Activated CD8-positive, alpha-beta memory T cell treated with anti-CD3 and anti-CD28 coated beads for 1 hour (primary cell): ENCODE measurements at regions not wholly inside any gene's neighbourhood (a gene's known extent, or its start where the extent isn't known, plus 50 kb on each side); places are given as distances from the start of the nearest gene placed in this dataset.

Experiments
- DNase-seq, 2 donors: peaks; one replicate each; pipeline ENCODE4 v3.0.0-alpha.2; 2020; ENCODE audit warnings: low read depth in 1 of 2; ENCODE audit errors: extremely low read depth in 1 of 2

GRCh38 chr18:30113454-30113853 lies 929.1 kb downstream of the DSC3 start:
- DNase-seq = no peak

GRCh38 chr18:30106356-30106755 lies 936.2 kb downstream of the DSC3 start:
- DNase-seq = no peak

- no peak for DNase-seq
Observed at GRCh38 chr18:30103881-30104280, 938.7 kb downstream of the DSC3 start.

- no peak for DNase-seq
Observed at GRCh38 chr18:30096796-30097195, 945.7 kb downstream of the DSC3 start.

GRCh38 chr18:30094556-30094955 lies 948.0 kb downstream of the DSC3 start:
- DNase-seq = no peak

GRCh38 chr18:30093376-30093775 lies 949.2 kb downstream of the DSC3 start:
- no peak for DNase-seq

GRCh38 chr18:30088238-30089015 lies 954.1 kb downstream of the DSC3 start:
- no peak for DNase-seq

GRCh38 chr18:30086351-30086750 lies 956.2 kb downstream of the DSC3 start:
- no peak for DNase-seq

GRCh38 chr18:30081122-30081521 lies 961.4 kb downstream of the DSC3 start:
- DNase-seq = no peak

GRCh38 chr18:30072609-30073385 lies 969.7 kb downstream of the DSC3 start:
- DNase-seq = no peak

GRCh38 chr18:30066288-30066687 lies 976.3 kb downstream of the DSC3 start:
- no peak for DNase-seq

- DNase-seq = no peak
Observed at GRCh38 chr18:30057398-30057797, 985.1 kb downstream of the DSC3 start.

- no peak for DNase-seq
Observed at GRCh38 chr18:30056528-30056927, 986.0 kb downstream of the DSC3 start.

- DNase-seq = no peak
Observed at GRCh38 chr18:30044496-30044895, 998.0 kb downstream of the DSC3 start.

- no peak for DNase-seq
Observed at GRCh38 chr18:30039201-30039600, 1003.3 kb downstream of the DSC3 start.

GRCh38 chr18:30034818-30035217 lies 1007.7 kb downstream of the DSC3 start:
- DNase-seq = no peak

- DNase-seq = no peak
Observed at GRCh38 chr18:30016179-30016578, 1026.4 kb downstream of the DSC3 start.

- no peak for DNase-seq
Observed at GRCh38 chr18:30004965-30005364, 1037.6 kb downstream of the DSC3 start.

- no peak for DNase-seq
Observed at GRCh38 chr18:29982218-29982617, 1060.3 kb downstream of the DSC3 start.

- DNase-seq = no peak
Observed at GRCh38 chr18:29979881-29980280, 1062.7 kb downstream of the DSC3 start.

GRCh38 chr18:29969876-29970275 lies 1072.7 kb downstream of the DSC3 start:
- no peak for DNase-seq

- DNase-seq = no peak
Observed at GRCh38 chr18:29962579-29962978, 1080.0 kb downstream of the DSC3 start.
